KMS-11 (cell line): ENCODE measurements at regions not wholly inside any gene's neighbourhood (a gene's known extent, or its start where the extent isn't known, plus 50 kb on each side); places are given as distances from the start of the nearest gene placed in this dataset.

Source experiments
- H2AFZ ChIP-seq: fragments of 200-600 bp; sonication (generic); 2 replicates; pipeline ENCODE4 v1.6.1; 2016; ENCODE audit warnings: antibody characterized with exemption, mixed run types, low read depth
- H3K27ac ChIP-seq: fragments of 200-600 bp; sonication (generic); 2 replicates; pipeline ENCODE4 v1.6.1; 2016; ENCODE audit warnings: mild to moderate bottlenecking, mixed run types
- H3K27me3 ChIP-seq: fragments of 200-600 bp; sonication (generic); 2 replicates; pipeline ENCODE4 v1.6.1; 2017; ENCODE audit warnings: mild to moderate bottlenecking, low read depth, mixed run types, moderate library complexity; ENCODE audit not compliant: insufficient read depth
- H3K36me3 ChIP-seq: fragments of 200-600 bp; sonication (generic); 2 replicates; pipeline ENCODE4 v1.6.1; 2017; ENCODE audit warnings: mild to moderate bottlenecking, mixed run types; ENCODE audit not compliant: insufficient read depth
- H3K4me1 ChIP-seq: fragments of 200-600 bp; sonication (generic); 2 replicates; pipeline ENCODE4 v1.6.1; 2016; ENCODE audit warnings: mild to moderate bottlenecking, low read depth, mixed run types; ENCODE audit not compliant: poor library complexity, severe bottlenecking
- H3K4me2 ChIP-seq: fragments of 200-600 bp; sonication (generic); 2 replicates; pipeline ENCODE4 v1.7.0; 2016; ENCODE audit warnings: mild to moderate bottlenecking, mixed run types
- H3K4me3 ChIP-seq: fragments of 200-600 bp; sonication (generic); IDR thresholded peaks from 2 replicates; pipeline ENCODE4 v1.6.1; 2017; ENCODE audit warnings: low read depth, low read length, mixed read lengths; ENCODE audit not compliant: insufficient read depth
- H3K79me2 ChIP-seq: fragments of 200-600 bp; sonication (generic); 2 replicates; pipeline ENCODE4 v1.6.1; 2016; ENCODE audit warnings: low read depth, mixed run types; ENCODE audit not compliant: insufficient read depth
- H3K9ac ChIP-seq: fragments of 200-600 bp; sonication (generic); 2 replicates; pipeline ENCODE4 v1.6.1; 2016; ENCODE audit warnings: mild to moderate bottlenecking, mixed run types
- H4K20me1 ChIP-seq: fragments of 200-600 bp; sonication (generic); 2 replicates; pipeline ENCODE4 v1.6.1; 2016; ENCODE audit warnings: mild to moderate bottlenecking, mixed run types; ENCODE audit not compliant: insufficient read depth
- TF ChIP-seq, protein P1 (sequence below): fragments of 200-600 bp; sonication (generic); conservative IDR thresholded peaks from 2 replicates; pipeline ENCODE4 v1.6.1; 2017; ENCODE audit warnings: low read depth, mild to moderate bottlenecking, antibody characterized with exemption, low read length, moderate library complexity, mixed read lengths

DNA sequence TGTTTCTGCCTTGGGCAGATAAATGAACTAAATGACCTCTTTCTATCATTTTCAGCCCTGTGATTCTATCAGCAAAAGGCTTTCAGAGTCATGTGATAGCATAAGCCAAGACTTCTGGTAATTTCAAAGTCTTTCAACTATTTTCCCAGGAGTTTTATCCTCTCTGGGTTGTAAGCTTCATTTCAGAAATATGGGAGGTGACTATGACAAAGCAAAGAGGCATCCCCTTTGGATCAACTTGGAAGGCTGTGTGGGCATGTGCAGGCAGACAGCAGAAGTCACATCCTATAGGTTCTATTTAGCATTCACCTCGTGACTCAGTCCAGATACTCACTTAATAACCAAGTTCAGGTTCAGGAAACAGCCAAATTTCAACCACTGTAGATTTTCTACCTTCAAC, 149.0 kb upstream of the FST start:
- Histone ChIP-seq H3K9ac (no peak overlapping the region), H2AFZ (no peak overlapping the region)

DNA sequence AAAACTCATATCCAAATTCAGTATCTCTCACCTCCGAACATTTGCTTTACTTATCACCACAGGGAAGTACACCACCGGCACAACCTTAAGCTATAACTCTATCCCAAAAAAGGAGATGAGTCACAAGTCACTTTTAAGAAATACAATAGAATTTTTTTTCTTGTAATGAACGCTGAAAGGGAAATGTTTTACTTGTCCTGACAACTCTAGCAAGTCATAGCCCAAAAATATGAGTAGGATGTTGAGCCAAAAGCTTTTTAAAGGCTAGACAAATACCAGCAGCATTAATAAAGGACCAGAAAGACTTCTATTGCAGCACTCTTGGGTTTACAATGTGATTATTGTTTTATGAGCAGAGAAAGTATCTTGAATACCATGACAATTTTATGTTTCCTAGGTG, 147.3 kb upstream of the FST start:
- Histone ChIP-seq H3K36me3 (no peaks in the 10 kb centered on the region), H4K20me1 (no peaks in the 10 kb centered on the region), H3K4me1 (no peaks in the 10 kb centered on the region), H3K27ac (no peak overlapping the region), H3K4me2 (no peak overlapping the region), H2AFZ (no peak overlapping the region), H3K4me3 (no peak overlapping the region), H3K79me2 (no peaks in the 10 kb centered on the region), H3K27me3 (no peaks in the 10 kb centered on the region), H3K9ac (no peak overlapping the region)
- TF ChIP-seq, protein P1, sequence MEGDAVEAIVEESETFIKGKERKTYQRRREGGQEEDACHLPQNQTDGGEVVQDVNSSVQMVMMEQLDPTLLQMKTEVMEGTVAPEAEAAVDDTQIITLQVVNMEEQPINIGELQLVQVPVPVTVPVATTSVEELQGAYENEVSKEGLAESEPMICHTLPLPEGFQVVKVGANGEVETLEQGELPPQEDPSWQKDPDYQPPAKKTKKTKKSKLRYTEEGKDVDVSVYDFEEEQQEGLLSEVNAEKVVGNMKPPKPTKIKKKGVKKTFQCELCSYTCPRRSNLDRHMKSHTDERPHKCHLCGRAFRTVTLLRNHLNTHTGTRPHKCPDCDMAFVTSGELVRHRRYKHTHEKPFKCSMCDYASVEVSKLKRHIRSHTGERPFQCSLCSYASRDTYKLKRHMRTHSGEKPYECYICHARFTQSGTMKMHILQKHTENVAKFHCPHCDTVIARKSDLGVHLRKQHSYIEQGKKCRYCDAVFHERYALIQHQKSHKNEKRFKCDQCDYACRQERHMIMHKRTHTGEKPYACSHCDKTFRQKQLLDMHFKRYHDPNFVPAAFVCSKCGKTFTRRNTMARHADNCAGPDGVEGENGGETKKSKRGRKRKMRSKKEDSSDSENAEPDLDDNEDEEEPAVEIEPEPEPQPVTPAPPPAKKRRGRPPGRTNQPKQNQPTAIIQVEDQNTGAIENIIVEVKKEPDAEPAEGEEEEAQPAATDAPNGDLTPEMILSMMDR, result no peak

More for the DNA sequence above, 149.0 kb upstream of the FST start:
- Histone ChIP-seq H3K4me1 (no peaks in the 10 kb centered on the region), H3K36me3 (no peaks in the 10 kb centered on the region), H3K4me2 (no peak overlapping the region), H3K27ac (no peak overlapping the region), H3K27me3 (no peaks in the 10 kb centered on the region), H4K20me1 (no peaks in the 10 kb centered on the region), H3K4me3 (no peak overlapping the region), H3K79me2 (no peaks in the 10 kb centered on the region)
- TF ChIP-seq, protein P1, result no peak

- H3K9ac ChIP-seq, result no peak overlapping the region
- TF ChIP-seq, protein P1, result no peak
- no peak overlapping the region for H3K4me2 ChIP-seq
- H4K20me1 ChIP-seq, result no peaks in the 10 kb centered on the region
- H3K4me1 ChIP-seq, result no peaks in the 10 kb centered on the region
- H3K27me3 ChIP-seq, result no peaks in the 10 kb centered on the region
- H3K27ac ChIP-seq, result no peak overlapping the region
- no peak overlapping the region for H2AFZ ChIP-seq
- H3K79me2 ChIP-seq, result no peaks in the 10 kb centered on the region
- H3K4me3 ChIP-seq, result no peak overlapping the region
- no peaks in the 10 kb centered on the region for H3K36me3 ChIP-seq
These were observed 145.9 kb upstream of the FST start for GRCh38 chr5:53334431-53334941.

GRCh38 chr5:53335115-53335514, 145.3 kb upstream of the FST start:
- H3K27ac ChIP-seq, result no peak overlapping the region
- H3K36me3 ChIP-seq, result no peaks in the 10 kb centered on the region
- no peak overlapping the region for H3K9ac ChIP-seq
- no peaks in the 10 kb centered on the region for H3K4me1 ChIP-seq
- H3K79me2 ChIP-seq, result no peaks in the 10 kb centered on the region
- TF ChIP-seq, protein P1, result no peak
- no peak overlapping the region for H3K4me2 ChIP-seq
- H2AFZ ChIP-seq, result no peak overlapping the region
- no peaks in the 10 kb centered on the region for H3K27me3 ChIP-seq
- no peaks in the 10 kb centered on the region for H4K20me1 ChIP-seq
- no peak overlapping the region for H3K4me3 ChIP-seq
